ENCODE measurements at regions not wholly inside any gene's neighbourhood (a gene's known extent, or its start where the extent isn't known, plus 50 kb on each side); places are given as distances from the start of the nearest gene placed in this dataset.

- TF ChIP-seq COPS2 (conservative IDR thresholded peaks at IDR 0.05) (no peak), GABPA (tag; conservative IDR thresholded peaks at IDR 0.05; ENCODE audit: low read depth) (no peak), ZNF57 (CRISPR knock-in tag; IDR thresholded peaks at IDR 0.05) (no peak), SREBF1 (IDR thresholded peaks at IDR 0.05; ENCODE audit: borderline replicate concordance, low read depth, low read length) (no peak), HMGN3 (IDR thresholded peaks at IDR 0.05; ENCODE audit: borderline replicate concordance, extremely low read depth, insufficient read length, low read depth, low read length) (no peak), ZNF280B (CRISPR knock-in tag; IDR thresholded peaks at IDR 0.05) (no peak)
Observed at GRCh38 chr2:13006829-13007717, 290.3 kb downstream of the TRIB2 start.
